ENCODE measurements at regions not wholly inside any gene's neighbourhood (a gene's known extent, or its start where the extent isn't known, plus 50 kb on each side); places are given as distances from the start of the nearest gene placed in this dataset.

DNA sequence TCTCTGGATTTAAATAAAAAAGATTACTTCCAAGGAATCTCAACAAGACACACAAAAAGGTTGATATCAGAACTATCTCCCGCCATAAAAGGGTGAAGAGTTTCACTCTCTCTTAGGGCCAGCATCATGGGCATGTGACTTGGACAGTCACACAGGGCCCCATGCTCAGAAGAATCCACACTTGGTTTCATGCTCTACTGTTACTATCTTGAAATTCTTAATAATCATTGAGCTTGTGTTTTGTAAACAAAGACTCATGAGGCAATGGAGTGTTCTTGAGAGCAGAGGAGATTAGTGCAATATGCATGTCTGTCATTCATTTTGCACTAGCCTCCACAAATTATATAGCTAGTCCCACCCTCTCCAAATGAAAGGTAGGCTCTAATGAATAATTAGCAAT lies 58.4 kb downstream of the HMHB1 start:
- Histone ChIP-seq H3K27me3 (replicated peaks; ENCODE audit: insufficient read depth) (no peaks in the 10 kb centered on the region), H3K9me3 (no peaks in the 10 kb centered on the region), H3K4me3 (no peak overlapping the region), H3K36me3 (no peaks in the 10 kb centered on the region), H3K27ac (no peak overlapping the region), H3K4me1 (replicated peaks) (no peaks in the 10 kb centered on the region)
- TF ChIP-seq POLR2AphosphoS5 (IDR thresholded peaks at IDR 0.05) (no peak), CTCF (IDR thresholded peaks at IDR 0.05) (no peak), POLR2A (IDR thresholded peaks at IDR 0.05) (no peak)
- DNase-seq (ENCODE audit: low spot score): no peak
- WGBS: 91% methylated on average over 1 of the region's 1 CpG
- intact Hi-C loops (cut with DNase I): no loop called here

GRCh38 chr5:143870871-143871632 lies 59.1 kb downstream of the HMHB1 start:
- TF ChIP-seq POLR2A (IDR thresholded peaks at IDR 0.05) (no peak), POLR2AphosphoS5 (IDR thresholded peaks at IDR 0.05) (no peak), CTCF (IDR thresholded peaks at IDR 0.05) (no peak)
- H3K27ac ChIP-seq: no peak overlapping the region
- no peaks in the 10 kb centered on the region for H3K27me3 ChIP-seq (replicated peaks; ENCODE audit: insufficient read depth)
- H3K4me3 ChIP-seq: no peak overlapping the region
- 75% methylated on average over 5 of the region's 5 CpGs for WGBS
- H3K9me3 ChIP-seq: no peaks in the 10 kb centered on the region
- H3K36me3 ChIP-seq: no peaks in the 10 kb centered on the region
- intact Hi-C loops (cut with DNase I): no loop called here
- no peaks in the 10 kb centered on the region for H3K4me1 ChIP-seq (replicated peaks)
- no peak for DNase-seq (ENCODE audit: low spot score)

DNA sequence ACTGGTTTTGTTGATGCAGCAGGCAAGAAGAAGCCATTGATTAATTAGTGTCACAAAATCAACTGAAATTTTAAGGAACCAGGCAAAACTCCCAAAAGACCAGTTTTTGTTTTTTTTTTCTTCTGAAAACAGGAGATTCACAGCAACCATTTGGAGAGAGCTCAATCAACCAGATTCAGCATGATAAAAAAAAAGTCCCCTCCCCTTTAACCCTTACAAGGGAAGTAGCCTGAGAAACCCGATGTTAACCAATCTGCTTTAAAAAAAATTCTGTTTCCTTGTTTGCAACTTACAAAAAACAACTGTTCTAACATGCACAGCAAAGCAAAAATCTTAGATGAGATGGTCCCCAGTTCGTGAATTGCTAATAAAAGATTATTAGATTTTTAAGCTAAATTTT lies 59.7 kb downstream of the HMHB1 start:
- no peak for DNase-seq (ENCODE audit: low spot score)
- intact Hi-C loops (cut with DNase I): no loop called here
- H3K4me1 ChIP-seq (replicated peaks): no peaks in the 10 kb centered on the region
- H3K4me3 ChIP-seq: no peak overlapping the region
- no peaks in the 10 kb centered on the region for H3K9me3 ChIP-seq
- no peak overlapping the region for H3K27ac ChIP-seq
- no peaks in the 10 kb centered on the region for H3K36me3 ChIP-seq
- WGBS: 90% methylated on average over 2 of the region's 2 CpGs
- no peak for TF ChIP-seq POLR2AphosphoS5 (IDR thresholded peaks at IDR 0.05)
- no peak for TF ChIP-seq CTCF (IDR thresholded peaks at IDR 0.05)
- TF ChIP-seq POLR2A (IDR thresholded peaks at IDR 0.05): no peak
- H3K27me3 ChIP-seq (replicated peaks; ENCODE audit: insufficient read depth): no peaks in the 10 kb centered on the region

DNA sequence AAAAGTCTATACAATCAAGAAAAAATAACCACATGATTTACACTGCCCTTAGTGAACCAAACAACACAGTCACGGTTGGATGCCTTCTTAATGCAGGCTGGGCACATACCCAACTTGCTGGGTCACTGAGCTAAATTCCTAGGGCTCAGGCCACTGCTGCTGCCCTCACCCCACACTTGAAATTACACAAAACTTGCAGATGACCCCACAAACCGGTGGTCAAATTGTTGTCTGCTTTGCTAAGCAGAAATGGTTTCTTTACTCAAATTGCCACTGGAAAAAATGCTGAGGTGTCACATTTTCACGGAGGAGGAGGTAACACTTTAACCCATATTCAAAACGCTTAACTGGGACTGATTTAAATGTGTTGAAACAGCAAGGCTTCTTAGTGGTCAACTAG lies 62.4 kb downstream of the HMHB1 start:
- TF ChIP-seq POLR2A (IDR thresholded peaks at IDR 0.05) (no peak), POLR2AphosphoS5 (IDR thresholded peaks at IDR 0.05) (no peak), CTCF (IDR thresholded peaks at IDR 0.05) (no peak)
- Histone ChIP-seq H3K9me3 (no peaks in the 10 kb centered on the region), H3K4me3 (no peak overlapping the region), H3K27ac (no peak overlapping the region), H3K4me1 (replicated peaks) (no peaks in the 10 kb centered on the region), H3K36me3 (no peaks in the 10 kb centered on the region), H3K27me3 (replicated peaks; ENCODE audit: insufficient read depth) (no peaks in the 10 kb centered on the region)
- DNase-seq (ENCODE audit: low spot score): no peak
- intact Hi-C loops (cut with DNase I): no loop called here
- 74% methylated on average over 4 of the region's 4 CpGs for WGBS

GRCh38 chr5:143877196-143877595 lies 65.2 kb downstream of the HMHB1 start:
- H3K4me1 ChIP-seq (replicated peaks): no peaks in the 10 kb centered on the region
- intact Hi-C loops (cut with DNase I): no loop called here
- WGBS: 90% methylated on average over 2 of the region's 2 CpGs

More at GRCh38 chr5:143877196-143877595, 65.2 kb downstream of the HMHB1 start:
- no peaks in the 10 kb centered on the region for H3K9me3 ChIP-seq
- no peak for DNase-seq (ENCODE audit: low spot score)
- H3K4me3 ChIP-seq: no peak overlapping the region
- TF ChIP-seq POLR2AphosphoS5 (IDR thresholded peaks at IDR 0.05) (no peak), POLR2A (IDR thresholded peaks at IDR 0.05) (no peak), CTCF (IDR thresholded peaks at IDR 0.05) (no peak)
- H3K27me3 ChIP-seq (replicated peaks; ENCODE audit: insufficient read depth): no peaks in the 10 kb centered on the region
- H3K27ac ChIP-seq: no peak overlapping the region
- H3K36me3 ChIP-seq: no peaks in the 10 kb centered on the region

Measured in prostate gland (tissue), 2 donors.